ENCODE measurements at regions not wholly inside any gene's neighbourhood (a gene's known extent, or its start where the extent isn't known, plus 50 kb on each side); places are given as distances from the start of the nearest gene placed in this dataset.

DNA sequence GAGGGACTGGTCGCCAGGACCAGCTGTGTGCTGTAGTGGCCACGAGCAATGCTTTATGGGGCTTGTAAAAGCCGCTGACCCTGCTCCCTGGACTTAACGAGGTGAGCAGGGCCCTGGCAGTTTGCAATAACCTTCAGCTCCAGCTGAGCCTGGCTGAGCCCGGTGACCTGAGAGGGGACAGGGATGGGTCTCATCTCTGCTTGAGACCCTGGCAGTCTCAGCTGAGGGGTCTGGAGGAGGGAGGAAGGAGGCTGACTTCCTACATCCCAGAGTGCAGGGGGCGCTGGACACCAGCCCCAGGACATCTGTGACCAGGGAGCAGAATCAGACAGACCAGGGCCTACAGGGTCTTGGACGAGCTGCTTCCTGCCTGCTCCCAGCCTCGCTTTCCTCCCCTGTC lies 277.5 kb upstream of the MVB12B start:
- TF ChIP-seq CTCF (IDR thresholded peaks at IDR 0.05), result no peak
- no peaks in the 10 kb centered on the region for H3K36me3 ChIP-seq (ENCODE audit: control insufficient read depth, insufficient read depth, low read length)
- H3K4me2 ChIP-seq (ENCODE audit: low read length), result no peak overlapping the region
- H3K4me1 ChIP-seq, result no peaks in the 10 kb centered on the region
- no peak overlapping the region for H3K4me3 ChIP-seq (ENCODE audit: low read depth, low read length)
- H3K79me2 ChIP-seq, result no peaks in the 10 kb centered on the region
- H3K27me3 ChIP-seq (ENCODE audit: control insufficient read depth, insufficient read depth, low read length), result no peaks in the 10 kb centered on the region
- no peak overlapping the region for H2AFZ ChIP-seq
- no peak overlapping the region for H3K9ac ChIP-seq
- no peak overlapping the region for H3K27ac ChIP-seq
- H3K9me3 ChIP-seq (ENCODE audit: control insufficient read depth, low read length), result no peaks in the 10 kb centered on the region

GRCh38 chr9:126049896-126050604 lies 276.6 kb upstream of the MVB12B start:
- no peaks in the 10 kb centered on the region for H3K4me1 ChIP-seq
- H3K4me2 ChIP-seq (ENCODE audit: low read length), result no peak overlapping the region
- no peaks in the 10 kb centered on the region for H3K36me3 ChIP-seq (ENCODE audit: control insufficient read depth, insufficient read depth, low read length)
- H3K9ac ChIP-seq, result no peak overlapping the region
- H3K9me3 ChIP-seq (ENCODE audit: control insufficient read depth, low read length), result no peaks in the 10 kb centered on the region
- no peak for TF ChIP-seq CTCF (IDR thresholded peaks at IDR 0.05)
- no peaks in the 10 kb centered on the region for H3K79me2 ChIP-seq
- H2AFZ ChIP-seq, result no peak overlapping the region
- no peak overlapping the region for H3K4me3 ChIP-seq (ENCODE audit: low read depth, low read length)
- H3K27ac ChIP-seq, result no peak overlapping the region
- no peaks in the 10 kb centered on the region for H3K27me3 ChIP-seq (ENCODE audit: control insufficient read depth, insufficient read depth, low read length)

- Histone ChIP-seq H3K9me3 (ENCODE audit: control insufficient read depth, low read length) (no peaks in the 10 kb centered on the region), H3K27me3 (ENCODE audit: control insufficient read depth, insufficient read depth, low read length) (no peaks in the 10 kb centered on the region)
These were observed 276.0 kb upstream of the MVB12B start for GRCh38 chr9:126050605-126050990.

GRCh38 chr9:126051446-126052130 lies 275.0 kb upstream of the MVB12B start:
- H3K4me3 ChIP-seq (ENCODE audit: low read depth, low read length), result no peak overlapping the region
- TF ChIP-seq CTCF (IDR thresholded peaks at IDR 0.05), result no peak
- no peak overlapping the region for H3K9ac ChIP-seq
- no peak overlapping the region for H3K27ac ChIP-seq
- no peak overlapping the region for H2AFZ ChIP-seq
- no peaks in the 10 kb centered on the region for H3K36me3 ChIP-seq (ENCODE audit: control insufficient read depth, insufficient read depth, low read length)
- no peaks in the 10 kb centered on the region for H3K4me1 ChIP-seq
- no peaks in the 10 kb centered on the region for H3K79me2 ChIP-seq
- H3K27me3 ChIP-seq (ENCODE audit: control insufficient read depth, insufficient read depth, low read length), result no peaks in the 10 kb centered on the region
- H3K9me3 ChIP-seq (ENCODE audit: control insufficient read depth, low read length), result no peaks in the 10 kb centered on the region
- no peak overlapping the region for H3K4me2 ChIP-seq (ENCODE audit: low read length)

More at GRCh38 chr9:126050605-126050990, 276.0 kb upstream of the MVB12B start:
- Histone ChIP-seq H3K4me3 (ENCODE audit: low read depth, low read length) (no peak overlapping the region), H3K79me2 (no peaks in the 10 kb centered on the region), H3K27ac (no peak overlapping the region), H3K9ac (no peak overlapping the region), H3K4me2 (ENCODE audit: low read length) (no peak overlapping the region), H2AFZ (no peak overlapping the region), H3K4me1 (no peaks in the 10 kb centered on the region), H3K36me3 (ENCODE audit: control insufficient read depth, insufficient read depth, low read length) (no peaks in the 10 kb centered on the region)
- TF ChIP-seq CTCF (IDR thresholded peaks at IDR 0.05), result no peak
